Kidney epithelial cell (primary cell): ENCODE measurements at regions not wholly inside any gene's neighbourhood (a gene's known extent, or its start where the extent isn't known, plus 50 kb on each side); places are given as distances from the start of the nearest gene placed in this dataset.

ENCODE experiments used
- DNase-seq: peaks from one replicate; pipeline ENCODE4 v3.0.0-alpha.2; 2010; ENCODE audit warnings: low read depth
- H3K27me3 ChIP-seq: 2 replicates; pipeline ENCODE4 v1.6.0; 2011; ENCODE audit warnings: low read length; ENCODE audit not compliant: control insufficient read depth, insufficient read depth
- H3K36me3 ChIP-seq: 2 replicates; pipeline ENCODE4 v1.5.1; 2011; ENCODE audit warnings: low read length; ENCODE audit not compliant: control insufficient read depth, insufficient read depth
- H3K4me3 ChIP-seq: 2 replicates; pipeline ENCODE4 v1.5.1; 2011; ENCODE audit warnings: low read depth, mild to moderate bottlenecking, control low read depth, low read length
- CTCF ChIP-seq: IDR thresholded peaks from 2 replicates; pipeline ENCODE4 v1.5.1; 2011; ENCODE audit warnings: mild to moderate bottlenecking, moderate library complexity, low read length, control low read depth, inconsistent platforms; ENCODE audit not compliant: insufficient read depth, poor library complexity, severe bottlenecking

- H3K4me3 ChIP-seq, result no peak overlapping the region
- no peaks in the 10 kb centered on the region for H3K36me3 ChIP-seq
- no peak for TF ChIP-seq CTCF
- no peak for DNase-seq
- no peaks in the 10 kb centered on the region for H3K27me3 ChIP-seq
These were observed 79.1 kb downstream of the ADRB2 start for GRCh38 chr5:148905541-148905940.

DNA sequence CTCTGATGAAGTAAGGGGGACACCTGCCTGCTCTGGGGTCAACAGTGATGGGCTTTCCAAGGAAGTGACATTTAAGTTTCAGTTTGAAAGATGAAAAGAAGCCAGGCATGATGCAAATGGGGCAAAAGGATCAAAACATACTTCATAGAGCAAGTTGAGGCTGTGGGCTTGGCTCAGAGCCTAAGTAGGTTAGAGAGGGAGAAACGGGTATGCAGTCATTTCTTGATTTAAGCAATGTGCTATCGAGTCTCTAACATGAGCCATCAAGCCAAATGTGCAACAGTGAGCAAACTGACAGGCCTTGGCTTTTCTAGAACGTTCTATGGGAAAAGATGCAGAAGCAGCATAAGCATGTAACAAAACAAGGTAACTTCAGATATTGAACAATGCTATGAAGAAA is 80.6 kb downstream of the ADRB2 start:
- Histone ChIP-seq H3K36me3 (no peaks in the 10 kb centered on the region), H3K27me3 (no peaks in the 10 kb centered on the region), H3K4me3 (no peak overlapping the region)
- no peak for DNase-seq
- no peak for TF ChIP-seq CTCF

GRCh38 chr5:148909040-148909439 is 82.6 kb downstream of the ADRB2 start:
- no peak for DNase-seq
- no peak overlapping the region for H3K4me3 ChIP-seq
- H3K27me3 ChIP-seq, result no peaks in the 10 kb centered on the region
- H3K36me3 ChIP-seq, result no peaks in the 10 kb centered on the region
- TF ChIP-seq CTCF, result no peak

DNA sequence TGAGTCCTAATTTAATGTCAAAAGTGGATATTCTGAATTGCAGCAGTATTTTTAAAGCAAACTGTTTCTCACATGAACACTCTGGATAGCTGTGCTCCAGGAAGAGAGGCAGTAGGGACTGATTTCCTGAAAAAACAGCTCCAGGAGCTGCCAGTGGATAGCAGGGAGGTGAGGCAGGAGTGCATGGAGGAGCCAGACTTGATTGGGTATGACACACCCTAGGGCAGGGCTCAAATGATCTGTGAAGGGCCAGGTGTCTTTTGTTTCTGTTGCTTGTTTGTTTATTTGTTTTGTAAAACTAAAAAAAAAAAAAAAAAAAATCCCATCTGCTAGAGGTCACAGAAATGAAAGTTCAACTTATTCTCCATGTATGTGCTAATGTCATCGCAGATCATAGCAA is 83.4 kb downstream of the ADRB2 start:
- DNase-seq, result no peak
- TF ChIP-seq CTCF, result no peak
- no peaks in the 10 kb centered on the region for H3K36me3 ChIP-seq
- H3K4me3 ChIP-seq, result no peak overlapping the region
- no peaks in the 10 kb centered on the region for H3K27me3 ChIP-seq

GRCh38 chr5:148910216-148910615 is 83.8 kb downstream of the ADRB2 start:
- Histone ChIP-seq H3K36me3 (no peaks in the 10 kb centered on the region), H3K27me3 (no peaks in the 10 kb centered on the region), H3K4me3 (no peak overlapping the region)
- no peak for TF ChIP-seq CTCF
- no peak for DNase-seq

DNA sequence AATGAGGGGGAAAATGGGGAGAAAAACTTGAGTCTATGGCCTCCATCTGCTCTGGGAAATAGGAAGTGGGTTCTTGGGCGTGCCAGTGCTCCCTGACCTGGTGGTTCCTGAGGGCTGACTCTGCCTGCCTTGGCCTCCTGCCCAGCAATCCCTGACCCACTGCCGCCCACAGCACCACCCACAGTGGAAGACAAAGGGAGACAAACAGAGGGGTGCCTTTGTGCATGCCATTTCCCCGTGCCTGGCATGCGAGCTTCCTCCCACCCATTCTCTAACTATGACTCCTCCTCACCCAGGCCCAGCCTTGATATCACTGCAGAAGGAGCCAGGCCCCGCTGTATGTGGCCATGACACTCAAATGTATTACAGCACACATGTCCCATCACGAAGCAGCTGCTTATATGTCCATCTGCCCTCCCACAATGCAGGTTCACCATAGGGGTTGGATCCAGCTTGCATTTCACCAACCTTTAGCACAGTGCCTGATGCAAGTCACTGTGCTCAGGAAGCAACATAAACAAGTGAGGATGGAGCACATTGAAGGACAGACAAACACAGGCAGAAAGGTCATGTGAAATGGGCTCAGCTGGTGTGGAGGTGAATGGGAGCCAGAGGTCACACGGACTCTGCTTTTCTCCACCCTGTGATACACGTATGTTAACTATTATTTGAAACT is 84.4 kb downstream of the ADRB2 start:
- Histone ChIP-seq H3K27me3 (no peaks in the 10 kb centered on the region), H3K4me3 (no peak overlapping the region), H3K36me3 (no peaks in the 10 kb centered on the region)
- TF ChIP-seq CTCF, result no peak
- peak; percentile 56 for DNase-seq
